Right ventricle myocardium superior (tissue), 1 donor: ENCODE measurements at regions not wholly inside any gene's neighbourhood (a gene's known extent, or its start where the extent isn't known, plus 50 kb on each side); places are given as distances from the start of the nearest gene placed in this dataset.

Experiments used
- ATAC-seq: fragments of 200-7000 bp; cut with Tn5 transposase; one replicate; pipeline ENCODE4 v1.9.1; 2020; ENCODE audit warnings: mild to moderate bottlenecking; ENCODE audit not compliant: poor library complexity
- DNase-seq: peaks from one replicate; pipeline ENCODE4 v3.0.0-alpha.2; 2020
- intact Hi-C: fragments of 100-400 bp; cut with DNase I; formaldehyde crosslinking; loops from one replicate; pipeline ENCODE4 v1.11.2; 2022
- donor health status: DM: no; HTN: yes; CAD: no; lungs with severe emphysema.

DNA sequence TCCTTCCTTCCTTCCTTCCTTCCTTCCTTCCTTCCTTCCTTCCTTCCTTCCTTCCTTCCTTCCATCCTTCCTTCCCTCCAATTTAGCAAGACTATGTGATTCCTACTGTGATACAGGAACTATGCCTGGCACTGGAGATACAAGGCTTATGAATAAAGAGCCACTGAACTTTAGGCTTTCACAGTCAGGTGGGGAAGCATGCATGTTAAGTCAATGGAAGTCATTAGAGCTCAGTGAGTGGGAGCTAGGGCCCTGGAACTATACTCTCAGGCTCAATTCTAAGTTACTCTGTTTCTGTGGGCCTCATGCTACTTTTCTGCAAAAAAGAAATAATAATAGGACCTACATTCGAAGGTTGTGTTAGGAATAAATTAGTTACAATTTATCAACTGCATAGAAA is 527.6 kb upstream of the ZEB2 start:
- intact Hi-C loops, result no loop called here
- DNase-seq (no peak), ATAC-seq (no peak)

GRCh38 chr2:145044491-145044890 is 524.6 kb upstream of the ZEB2 start:
- intact Hi-C loops, result no loop called here
- DNase-seq (no peak), ATAC-seq (no peak)

GRCh38 chr2:145043399-145043834 is 523.5 kb upstream of the ZEB2 start:
- DNase-seq, result no peak
- ATAC-seq, result no peak
- intact Hi-C loops, result no loop called here

- intact Hi-C loops, result no loop called here
- DNase-seq (no peak), ATAC-seq (no peak)
Measured at GRCh38 chr2:145041706-145042105, 521.8 kb upstream of the ZEB2 start.

DNA sequence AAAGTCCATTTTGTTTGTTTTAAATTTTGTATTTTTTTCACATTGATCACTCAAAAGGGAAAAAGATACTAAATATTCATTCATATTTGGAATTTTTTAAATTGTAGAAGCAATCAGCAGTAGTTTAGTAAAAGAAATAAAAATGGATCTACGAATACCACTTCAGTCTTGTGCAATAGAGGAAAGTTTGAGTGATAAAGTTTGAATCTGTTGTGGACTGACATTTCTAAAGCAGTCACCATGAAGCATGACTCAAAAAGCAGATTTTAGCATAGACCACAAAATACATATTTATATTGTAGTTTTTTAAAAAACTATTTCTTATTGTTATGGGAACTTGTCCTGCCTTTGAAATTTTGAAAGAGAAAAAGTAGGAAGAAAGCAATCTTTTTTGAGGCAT is 520.5 kb upstream of the ZEB2 start:
- intact Hi-C loops, result no loop called here
- DNase-seq (no peak), ATAC-seq (no peak)

GRCh38 chr2:145038041-145038525 is 518.2 kb upstream of the ZEB2 start:
- no peak for DNase-seq
- intact Hi-C loops, result no loop called here
- peak; percentile 41 for ATAC-seq

DNA sequence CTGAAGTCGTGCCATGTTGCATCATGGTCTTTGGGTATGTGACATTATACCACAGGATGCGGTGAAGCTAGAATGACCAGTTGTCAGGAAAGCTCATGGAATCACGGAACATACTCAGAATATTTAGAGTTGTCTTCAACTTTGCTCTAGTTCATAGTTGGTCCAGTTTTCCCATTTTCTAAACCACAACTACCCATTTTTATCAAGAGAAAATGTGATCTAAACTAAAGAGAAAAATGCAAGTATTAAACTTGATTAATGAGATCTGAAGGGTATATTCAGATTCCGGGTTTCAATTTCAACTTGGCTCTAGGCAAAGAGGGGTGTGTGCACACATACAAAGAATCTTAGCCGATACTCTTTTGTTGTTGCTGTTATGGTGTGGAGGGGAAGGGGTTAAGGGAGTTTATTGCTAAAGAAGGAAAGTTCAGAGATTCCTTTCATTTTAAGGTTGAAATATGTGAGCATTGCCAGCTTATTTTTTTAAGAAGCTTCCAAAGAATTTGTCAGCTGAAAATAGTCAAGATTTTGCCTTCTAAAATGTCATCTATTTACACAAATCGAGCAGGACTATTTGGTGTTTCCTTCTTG is 516.6 kb upstream of the ZEB2 start:
- ATAC-seq (no peak), DNase-seq (no peak)
- intact Hi-C loops, result no loop called here

GRCh38 chr2:145034511-145034910 is 514.6 kb upstream of the ZEB2 start:
- DNase-seq (no peak), ATAC-seq (no peak)
- intact Hi-C loops, result no loop called here

DNA sequence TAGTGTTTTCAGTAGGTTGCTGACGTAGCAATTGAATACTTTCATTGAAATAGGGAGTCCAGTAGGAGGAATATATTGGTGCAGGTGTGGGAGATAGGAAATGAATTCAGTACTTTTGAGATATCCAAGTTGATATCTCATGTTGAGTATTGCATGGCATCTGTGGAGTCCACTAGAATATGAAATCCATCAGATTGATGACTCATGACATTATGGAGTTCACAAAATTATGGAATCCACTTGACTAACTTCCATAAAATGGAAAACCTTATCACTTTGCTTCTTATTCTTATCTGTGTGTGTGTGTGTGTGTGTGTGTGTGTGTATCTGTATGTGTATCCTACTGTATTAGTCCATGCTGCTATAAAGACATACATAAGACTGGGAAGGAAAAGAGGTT is 513.5 kb upstream of the ZEB2 start:
- no peak for DNase-seq
- intact Hi-C loops, result no loop called here

DNA sequence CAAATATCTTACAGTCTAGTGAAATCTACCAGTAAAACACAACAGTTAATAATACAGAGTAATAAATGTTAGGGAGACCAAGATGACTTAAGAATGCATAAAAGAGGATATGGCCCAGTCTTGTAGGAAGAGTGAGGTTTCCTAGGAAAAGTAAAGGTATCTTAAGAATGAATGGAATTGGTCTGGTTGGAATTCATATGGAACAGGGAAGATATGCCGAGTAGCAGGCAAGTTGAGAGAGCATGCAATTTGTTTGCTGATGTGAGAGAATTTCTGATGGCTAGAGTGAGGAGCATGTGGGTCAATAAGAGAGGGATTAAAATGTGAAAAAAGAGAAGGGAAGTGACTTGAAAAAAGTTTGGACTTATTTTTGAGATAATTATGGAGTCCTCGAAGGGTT is 512.9 kb upstream of the ZEB2 start:
- no peak for ATAC-seq
- intact Hi-C loops, result no loop called here
- no peak for DNase-seq

More for the DNA sequence above, 513.5 kb upstream of the ZEB2 start:
- no peak for ATAC-seq

DNA sequence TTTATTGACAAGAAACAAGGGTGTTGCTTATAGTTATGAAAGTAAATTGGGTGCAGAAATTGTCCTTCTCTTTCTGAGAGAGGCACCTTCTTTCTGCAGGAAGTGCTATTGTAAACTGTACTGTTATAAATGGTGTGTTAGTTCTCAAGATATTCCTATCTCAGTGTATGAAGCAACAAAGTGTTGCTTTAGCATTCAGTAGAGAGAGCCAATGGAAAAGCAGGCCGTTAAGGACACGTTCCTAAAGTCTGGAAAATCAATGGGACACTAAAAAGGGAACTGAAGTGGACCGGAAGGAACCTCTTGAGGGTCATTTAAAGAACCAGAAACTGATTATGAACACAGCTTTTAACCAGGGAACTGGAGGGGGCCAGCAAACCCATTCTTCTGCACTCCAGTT is 510.0 kb upstream of the ZEB2 start:
- intact Hi-C loops, result no loop called here
- no peak for ATAC-seq
- no peak for DNase-seq

DNA sequence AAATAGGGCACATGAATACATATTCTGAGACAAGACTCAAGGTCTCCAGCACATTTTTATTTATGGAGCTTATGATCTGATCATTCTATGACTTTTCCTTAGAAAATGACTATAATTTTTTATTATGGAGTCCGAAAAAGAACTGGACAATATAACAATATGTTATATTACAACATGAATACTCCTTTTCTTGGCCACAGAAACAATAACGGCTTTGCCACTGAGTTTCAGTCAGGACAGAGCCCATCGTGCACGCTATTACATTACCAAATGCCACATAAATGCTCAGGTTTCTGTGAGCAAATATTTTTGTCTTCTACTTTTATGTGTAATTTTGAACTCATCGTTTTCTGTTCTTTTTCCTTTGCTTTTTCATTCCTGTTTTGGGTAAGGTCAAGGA is 509.2 kb upstream of the ZEB2 start:
- intact Hi-C loops, result no loop called here
- DNase-seq, result no peak
- no peak for ATAC-seq

- intact Hi-C loops, result no loop called here
- ATAC-seq (no peak), DNase-seq (no peak)
Measured at GRCh38 chr2:145028101-145028920, 508.4 kb upstream of the ZEB2 start.

DNA sequence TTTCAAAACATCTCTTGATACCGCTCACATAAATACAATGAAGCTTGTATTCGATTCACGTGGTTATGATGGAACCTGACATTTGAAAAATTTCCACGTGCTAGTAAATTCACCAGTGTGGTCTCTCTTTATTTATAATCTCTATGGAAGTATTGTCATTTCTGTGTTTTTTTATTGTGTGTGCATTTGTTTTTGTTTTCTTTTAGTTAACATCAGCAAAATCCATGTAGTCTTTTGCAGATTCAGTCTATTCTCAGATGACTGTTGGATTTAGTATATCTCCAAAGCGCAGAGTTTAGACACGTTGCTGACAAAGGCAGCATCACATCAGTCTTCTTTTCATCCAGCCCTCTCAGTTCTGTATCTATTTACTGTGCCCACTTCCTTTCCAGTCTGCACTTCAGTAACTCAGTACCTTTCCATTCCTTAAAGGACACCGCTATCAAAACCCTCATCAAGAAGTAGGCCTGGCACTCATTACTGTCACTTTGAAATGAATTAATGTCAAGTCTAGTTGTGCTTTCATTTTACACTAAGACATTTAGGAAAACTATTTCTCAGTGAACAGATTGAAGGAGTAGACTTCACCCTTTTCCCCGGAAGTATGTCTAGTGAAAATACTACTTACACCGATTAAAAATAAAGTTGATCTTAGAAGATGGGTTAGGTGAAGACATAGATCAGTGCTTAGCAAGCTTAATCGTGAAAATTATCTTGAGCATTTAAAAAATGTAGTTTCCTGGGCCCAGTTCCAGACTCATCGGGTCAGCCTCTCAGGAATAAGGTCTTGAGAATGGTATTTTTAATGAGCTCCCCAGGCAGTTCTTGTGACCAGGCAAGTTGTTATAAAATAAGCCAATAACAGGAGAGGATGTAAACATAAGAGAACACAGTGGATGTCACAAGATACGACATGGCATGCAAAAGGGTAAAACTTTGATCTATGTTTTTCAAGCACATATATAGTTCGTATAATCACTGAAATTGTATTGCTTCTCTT is 506.8 kb upstream of the ZEB2 start:
- intact Hi-C loops, result no loop called here
- ATAC-seq (no peak), DNase-seq (no peak)

DNA sequence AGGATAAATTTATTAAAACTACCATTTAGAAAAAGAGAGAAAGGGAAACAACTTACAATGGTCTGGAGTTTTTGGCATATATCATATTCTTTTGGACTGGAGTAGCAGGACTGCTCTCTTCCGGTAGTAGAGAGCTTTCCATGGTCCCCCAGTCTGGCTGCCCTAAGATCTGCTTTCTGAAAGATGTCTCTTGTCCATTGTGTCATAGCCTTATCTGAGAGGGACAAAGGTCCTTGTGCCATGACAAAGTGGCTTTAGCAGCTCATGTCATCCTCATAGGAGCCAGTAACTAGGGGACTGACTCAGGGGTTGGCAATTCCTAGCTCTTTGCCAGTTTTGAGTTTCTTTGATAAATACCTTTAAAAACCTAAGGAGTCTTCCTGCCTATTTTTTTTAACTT is 505.5 kb upstream of the ZEB2 start:
- intact Hi-C loops, result no loop called here
- no peak for ATAC-seq
- no peak for DNase-seq

DNA sequence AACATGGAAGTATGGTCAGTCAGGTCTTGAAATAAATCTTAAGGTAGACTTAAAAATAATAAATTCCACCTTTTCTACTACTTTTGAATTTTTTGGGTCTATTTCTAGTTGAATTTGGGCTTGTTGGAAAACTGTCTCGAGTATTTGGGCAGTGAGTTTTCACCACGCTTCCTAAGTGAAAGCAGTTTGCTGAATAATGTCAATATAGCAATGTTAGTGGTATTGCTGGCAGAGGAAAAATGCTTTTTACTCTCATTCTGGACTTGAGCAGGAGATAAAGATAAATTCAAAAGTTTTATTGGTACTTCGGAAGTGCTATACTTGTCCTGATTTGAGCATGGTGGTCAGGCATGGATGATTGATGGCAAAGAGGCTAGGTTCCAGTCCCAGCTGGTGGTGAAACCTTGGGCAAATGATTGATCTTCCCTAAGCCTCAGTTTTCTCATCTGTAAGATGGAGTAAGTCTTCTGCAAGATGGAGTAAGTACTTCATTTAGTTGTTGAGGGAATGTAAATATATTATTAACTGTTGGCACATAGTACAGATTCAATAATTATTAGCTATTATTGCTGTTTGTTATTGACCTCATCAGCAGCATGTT is 503.5 kb upstream of the ZEB2 start:
- ATAC-seq (no peak), DNase-seq (no peak)
- intact Hi-C loops, result no loop called here

GRCh38 chr2:145022666-145023333 is 502.9 kb upstream of the ZEB2 start:
- ATAC-seq (no peak), DNase-seq (no peak)
- intact Hi-C loops, result no loop called here

GRCh38 chr2:145021962-145022665 is 502.2 kb upstream of the ZEB2 start:
- intact Hi-C loops, result no loop called here
- DNase-seq (peak; percentile 36), ATAC-seq (peak; percentile 53)
